ENCODE measurements at regions not wholly inside any gene's neighbourhood (a gene's known extent, or its start where the extent isn't known, plus 50 kb on each side); places are given as distances from the start of the nearest gene placed in this dataset.

GRCh38 chr20:59462249-59462648 is 142.1 kb upstream of the PHACTR3 start:
- TF ChIP-seq CTCF (IDR thresholded peaks at IDR 0.05 in 8 of 11, conservative IDR thresholded peaks at IDR 0.05 in 3 of 11) = no peak
- no peak for TF ChIP-seq POLR2A (IDR thresholded peaks at IDR 0.05)
